GM19395 (cell line): ENCODE measurements at regions not wholly inside any gene's neighbourhood (a gene's known extent, or its start where the extent isn't known, plus 50 kb on each side); places are given as distances from the start of the nearest gene placed in this dataset.

ENCODE experiments used
- ATAC-seq: cut with Tn5 transposase; IDR thresholded peaks from one replicate; pipeline ENCODE4 v1.9.1; 2021; ENCODE audit warnings: mild to moderate bottlenecking, moderate library complexity; ENCODE audit not compliant: unreplicated experiment

DNA sequence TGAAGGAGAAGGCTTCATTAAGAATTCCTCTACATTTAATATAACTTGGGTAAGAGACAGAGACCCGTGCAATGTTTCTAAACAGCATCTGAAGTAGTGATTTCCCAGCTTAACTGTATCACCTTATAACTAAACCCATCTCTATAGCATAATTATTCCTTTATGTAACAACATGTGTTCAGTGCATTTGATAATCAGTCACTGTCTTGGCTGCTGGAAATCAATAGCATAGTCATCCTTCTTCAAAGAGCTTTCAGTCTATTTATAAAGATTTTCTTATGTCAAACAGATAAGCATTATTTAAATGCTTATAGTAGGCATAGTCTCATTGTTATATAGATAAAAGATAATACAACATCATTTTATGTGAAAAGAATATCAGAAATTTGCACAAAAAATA, 80.1 kb upstream of the TYRP1 start:
- no peak for ATAC-seq

DNA sequence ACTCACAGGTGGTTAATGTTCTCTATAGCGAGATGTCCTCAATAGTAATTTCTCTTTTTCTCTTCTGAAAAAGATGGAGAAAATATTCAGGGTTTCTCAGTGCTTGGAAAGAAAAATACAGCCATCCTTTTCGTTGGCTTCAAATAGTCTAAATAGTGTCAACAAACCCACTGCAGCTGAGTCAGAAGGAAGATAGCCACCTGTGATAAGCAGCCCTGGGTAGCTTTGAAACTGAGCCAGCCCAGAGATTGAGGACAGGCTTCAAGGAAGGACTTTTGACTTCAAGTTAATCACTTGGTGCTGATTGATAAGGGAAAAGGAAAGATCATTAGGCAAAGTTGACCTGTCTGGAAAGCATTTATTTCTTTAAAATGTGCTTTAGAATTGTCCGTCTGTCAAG, 78.7 kb upstream of the TYRP1 start:
- ATAC-seq, result no peak

DNA sequence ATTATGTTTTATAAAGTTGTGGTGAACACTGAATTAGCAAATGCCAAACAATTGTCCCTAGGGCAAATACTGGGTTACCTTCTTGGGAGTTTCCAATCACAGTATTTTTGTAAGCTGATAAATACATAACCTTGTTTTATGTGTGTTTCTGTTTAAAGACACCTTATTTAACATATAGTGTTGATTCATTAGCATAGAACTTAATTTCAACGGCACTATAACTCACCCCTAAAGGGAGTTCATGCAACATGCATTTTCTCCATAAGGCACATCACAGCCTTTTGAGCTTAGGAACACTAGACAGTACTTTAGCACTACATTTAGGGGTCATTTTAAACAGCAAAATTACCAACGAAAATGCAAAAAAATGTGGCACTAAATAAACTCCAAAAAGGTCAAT, 74.2 kb upstream of the TYRP1 start:
- no peak for ATAC-seq

DNA sequence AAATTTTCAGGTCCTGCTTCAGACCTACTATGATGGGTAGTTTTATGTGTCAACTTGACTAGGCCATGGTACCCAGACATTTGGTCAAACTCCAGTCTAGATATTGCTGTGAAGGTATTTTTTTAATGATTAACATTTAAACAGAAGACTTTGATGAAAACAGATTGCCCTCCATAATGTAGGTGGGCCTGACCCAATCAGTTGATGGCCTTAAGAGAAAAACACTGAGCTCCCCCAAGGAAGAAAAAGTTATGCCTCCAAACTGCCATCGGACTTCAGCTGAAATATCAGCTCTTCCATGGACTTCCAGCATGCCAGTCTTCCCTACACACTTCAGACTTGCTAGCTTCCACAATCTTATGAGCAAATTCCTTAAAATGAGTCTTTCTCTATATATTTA, 67.3 kb upstream of the TYRP1 start:
- ATAC-seq, result no peak

DNA sequence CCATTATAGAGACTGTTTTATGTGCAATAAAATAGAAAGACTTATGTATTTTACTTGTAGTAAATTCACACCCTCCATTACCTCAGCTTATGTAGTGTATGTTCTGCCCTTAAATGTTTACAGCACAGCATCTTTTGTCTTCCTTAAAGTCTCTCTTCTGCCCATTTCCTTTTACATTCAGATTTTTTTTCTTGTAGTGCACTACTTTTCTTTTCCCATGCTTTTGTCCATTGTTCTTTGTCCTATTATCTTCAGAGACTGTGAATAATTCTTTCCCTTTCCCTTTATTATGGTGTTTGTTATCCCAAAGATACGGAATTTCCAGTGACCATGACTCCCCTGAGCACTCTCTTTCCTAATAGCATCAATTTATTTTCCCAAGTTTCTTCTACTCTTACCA, 66.1 kb upstream of the TYRP1 start:
- no peak for ATAC-seq

DNA sequence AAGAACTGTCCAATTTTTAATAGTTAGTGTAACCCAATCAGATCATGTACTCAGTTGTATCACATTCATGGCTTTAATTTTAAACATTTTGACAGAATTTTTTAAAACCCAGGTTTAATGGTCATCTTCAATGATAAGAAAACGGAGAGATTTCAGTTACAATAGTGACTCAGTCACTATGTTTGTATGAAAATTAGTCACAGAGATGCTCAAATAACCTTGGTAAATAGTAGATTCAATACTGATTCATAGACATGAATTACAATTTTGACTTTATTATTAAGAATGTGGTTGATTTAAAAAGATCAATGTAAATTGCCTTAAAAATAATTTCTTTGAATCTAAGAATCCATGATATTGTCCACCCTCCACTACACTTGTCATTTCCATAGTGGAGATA, 64.6 kb upstream of the TYRP1 start:
- no peak for ATAC-seq

DNA sequence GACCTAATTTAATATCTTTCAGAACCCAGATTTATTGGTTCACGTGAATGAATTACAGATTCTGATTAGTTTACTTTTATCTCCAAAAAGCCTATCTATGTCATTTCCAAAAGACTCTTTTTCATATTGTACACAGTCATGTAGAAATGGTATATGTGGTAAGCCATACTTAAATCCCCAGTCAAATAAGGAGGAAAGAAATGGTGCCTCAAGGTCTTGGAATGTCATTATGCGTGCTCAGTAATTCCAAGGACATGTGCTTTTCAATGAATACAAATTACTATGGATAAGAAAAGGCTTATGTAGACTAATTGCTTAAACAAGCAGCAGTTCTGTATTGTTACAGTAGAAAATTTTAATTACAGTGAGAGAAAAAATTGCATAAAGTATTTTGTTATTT, 64.1 kb upstream of the TYRP1 start:
- ATAC-seq, result no peak

DNA sequence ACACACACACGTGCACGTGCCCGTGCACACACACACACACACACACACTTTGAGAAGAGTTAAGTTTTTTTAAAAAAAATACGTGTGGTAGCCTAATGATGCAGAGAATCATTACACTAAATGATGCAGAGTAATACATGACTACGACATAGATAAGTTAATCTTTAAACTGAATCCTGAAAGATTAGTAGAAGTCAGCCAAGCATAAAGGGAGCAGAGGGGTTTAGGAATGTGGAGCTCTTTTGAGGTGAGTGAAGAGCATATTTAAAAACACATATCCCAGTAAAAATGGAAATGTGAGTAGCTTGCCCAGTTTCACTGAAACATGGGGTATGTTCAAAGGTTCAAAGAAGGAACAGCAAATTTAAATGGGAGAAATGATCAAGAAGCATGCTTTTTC, 61.3 kb upstream of the TYRP1 start:
- ATAC-seq, result no peak

DNA sequence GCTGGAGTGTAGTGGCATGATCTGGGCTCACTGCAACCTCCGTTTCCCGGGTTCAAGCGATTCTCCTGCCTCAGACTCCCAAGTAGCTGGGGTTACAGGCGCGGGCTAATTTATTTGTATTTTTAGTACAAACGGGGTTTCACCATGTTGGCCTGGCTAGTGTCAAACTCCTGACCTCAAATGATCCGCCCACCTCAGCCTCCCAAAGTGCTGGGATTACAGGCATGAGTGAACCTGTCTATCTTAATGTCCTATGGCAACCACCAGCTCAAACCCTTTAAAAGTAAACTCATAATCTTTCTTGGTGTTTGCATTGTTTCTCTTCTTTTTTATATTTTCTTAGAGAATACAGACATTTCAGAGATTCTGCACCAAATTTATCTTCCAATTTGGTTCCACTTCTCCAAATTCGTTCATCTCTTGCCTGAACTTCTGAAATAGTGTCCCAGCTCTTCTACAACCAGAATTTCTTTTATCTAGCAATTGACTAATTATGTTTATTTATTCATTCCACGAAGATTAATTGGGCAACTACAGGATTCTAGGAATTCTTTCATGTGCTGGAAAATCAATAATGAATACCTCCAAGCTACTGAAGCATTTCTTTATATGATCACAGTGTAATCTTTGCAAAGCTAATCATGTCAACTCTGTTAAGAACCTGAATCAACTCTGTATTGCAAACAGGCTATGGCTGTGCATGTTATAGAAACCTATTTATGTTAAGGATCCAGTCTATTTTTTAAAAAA, 60.0 kb upstream of the TYRP1 start:
- no peak for ATAC-seq

DNA sequence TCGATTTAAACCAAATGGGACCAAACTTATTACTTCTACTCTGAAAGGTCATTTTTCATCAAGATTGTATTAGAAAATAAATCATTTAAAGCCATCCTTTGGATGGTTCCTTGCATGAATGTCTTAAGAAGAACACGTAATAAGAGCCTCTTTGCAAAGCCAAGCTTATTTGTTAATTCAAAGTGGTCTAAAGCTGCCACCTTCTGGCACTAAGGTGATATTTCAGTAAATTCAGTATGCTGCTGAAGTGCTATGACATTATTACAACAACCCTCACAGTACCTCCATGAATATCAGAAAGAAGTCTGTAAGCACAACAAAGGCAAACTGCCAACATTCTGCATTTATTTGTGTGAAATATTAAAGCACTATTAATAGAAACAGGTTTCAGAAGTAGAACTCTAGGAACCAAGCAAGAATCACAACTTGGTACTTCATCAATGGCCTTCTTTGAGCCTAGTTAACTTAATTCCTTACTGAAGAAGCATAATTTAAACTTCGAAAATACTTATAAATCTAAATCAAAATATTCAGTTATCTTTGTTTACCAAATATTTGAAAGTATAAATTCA, 53.1 kb upstream of the TYRP1 start:
- ATAC-seq, result no peak

DNA sequence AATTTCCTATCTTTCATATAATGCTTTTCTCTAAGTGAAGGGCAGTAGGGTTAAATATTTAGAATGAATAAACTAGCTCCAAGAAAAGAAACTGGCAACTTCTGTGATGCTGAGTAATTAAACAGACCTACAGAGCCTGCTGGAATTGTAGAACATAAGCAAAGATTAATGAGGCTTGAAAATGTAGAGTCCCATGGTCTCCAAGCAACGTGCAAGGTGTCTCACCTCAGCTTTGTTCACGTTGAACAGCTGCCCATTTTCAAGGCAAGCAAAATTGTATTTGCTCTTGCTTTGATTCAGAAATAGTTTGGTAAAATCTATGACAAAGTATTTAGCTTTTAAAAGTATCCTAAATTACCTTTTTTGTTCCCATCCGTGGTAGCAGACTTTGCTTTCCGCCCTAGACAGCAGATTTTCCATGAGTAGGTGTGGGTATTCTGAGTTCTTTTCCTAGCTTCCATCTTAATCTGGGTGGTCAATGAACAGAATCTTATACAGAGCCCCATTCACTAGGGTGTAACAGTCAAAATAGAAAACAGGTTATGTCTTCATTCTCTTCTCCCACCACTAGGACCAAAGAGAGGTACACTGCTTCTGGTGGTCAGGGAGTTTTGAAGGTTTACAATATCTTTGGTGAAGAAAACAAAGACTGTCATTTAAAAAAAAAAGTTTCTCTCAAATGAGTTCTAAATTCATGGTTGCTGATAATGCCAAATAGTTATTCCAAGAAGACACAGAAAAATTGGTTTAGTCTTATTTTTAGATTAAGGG, 52.1 kb upstream of the TYRP1 start:
- no peak for ATAC-seq
